ENCODE measurements at regions not wholly inside any gene's neighbourhood (a gene's known extent, or its start where the extent isn't known, plus 50 kb on each side); places are given as distances from the start of the nearest gene placed in this dataset.

- H3K4me3 ChIP-seq (ENCODE audit: low read depth in 1 of 3, low read length in 3 of 3): no peak overlapping the region
- no peak overlapping the region for H3K9ac ChIP-seq (ENCODE audit: low read depth in 1 of 2, low read length in 2 of 2)
- no peaks in the 10 kb centered on the region for H3K27me3 ChIP-seq (ENCODE audit: control insufficient read depth in 4 of 4, insufficient read depth in 4 of 4, low read length in 3 of 4)
- no peak overlapping the region for H3K27ac ChIP-seq (ENCODE audit: low read depth in 1 of 2, low read length in 2 of 2)
- no peaks in the 10 kb centered on the region for H3K4me1 ChIP-seq (ENCODE audit: control insufficient read depth in 4 of 4, insufficient read depth in 4 of 4, low read length in 3 of 4)
- H3K36me3 ChIP-seq (ENCODE audit: control insufficient read depth in 4 of 4, insufficient read depth in 3 of 4, low read depth in 1 of 4, low read length in 3 of 4): no peaks in the 10 kb centered on the region
- TF ChIP-seq RAD21 (IDR thresholded peaks at IDR 0.05) (peak in 1 of 2 donors; percentile 41), REST (IDR thresholded peaks at IDR 0.05) (no peak)
- no peaks in the 10 kb centered on the region for H3K9me3 ChIP-seq (ENCODE audit: control insufficient read depth in 4 of 4, low read length in 3 of 4)
- no peak for DNase-seq (ENCODE audit: low spot score)
Measured at GRCh38 chr4:165700855-165701254, 172.2 kb upstream of the TLL1 start.

- Histone ChIP-seq H3K27me3 (ENCODE audit: control insufficient read depth in 4 of 4, insufficient read depth in 4 of 4, low read length in 3 of 4) (no peaks in the 10 kb centered on the region), H3K9ac (ENCODE audit: low read depth in 1 of 2, low read length in 2 of 2) (no peak overlapping the region), H3K27ac (ENCODE audit: low read depth in 1 of 2, low read length in 2 of 2) (no peak overlapping the region), H3K36me3 (ENCODE audit: control insufficient read depth in 4 of 4, insufficient read depth in 3 of 4, low read depth in 1 of 4, low read length in 3 of 4) (no peaks in the 10 kb centered on the region), H3K9me3 (ENCODE audit: control insufficient read depth in 4 of 4, low read length in 3 of 4) (no peaks in the 10 kb centered on the region), H3K4me3 (ENCODE audit: low read depth in 1 of 3, low read length in 3 of 3) (no peak overlapping the region), H3K4me1 (ENCODE audit: control insufficient read depth in 4 of 4, insufficient read depth in 4 of 4, low read length in 3 of 4) (peaks cover 8 to 30% (median 24%) of the 10 kb centered on the region in 4 donors)
- TF ChIP-seq FOXA1 (IDR thresholded peaks at IDR 0.05): peak; percentile 14
- TF ChIP-seq RAD21 (IDR thresholded peaks at IDR 0.05): no peak
- TF ChIP-seq RXRA (IDR thresholded peaks at IDR 0.05): no peak
- TF ChIP-seq MAX (IDR thresholded peaks at IDR 0.05): no peak
- no peak for TF ChIP-seq ZBTB33 (IDR thresholded peaks at IDR 0.05)
- no peak for TF ChIP-seq NR2F2 (IDR thresholded peaks at IDR 0.05)
- peak; percentile 55 for TF ChIP-seq FOXA2 (IDR thresholded peaks at IDR 0.05)
- TF ChIP-seq SP1 (IDR thresholded peaks at IDR 0.05): no peak
- TF ChIP-seq GABPA (IDR thresholded peaks at IDR 0.05 in 1 of 2, conservative IDR thresholded peaks at IDR 0.05 in 1 of 2): no peak
- no peak for TF ChIP-seq YY1 (IDR thresholded peaks at IDR 0.05)
- TF ChIP-seq EGR1 (IDR thresholded peaks at IDR 0.05; ENCODE audit: low read depth in 2 of 2): no peak
- no peak for TF ChIP-seq TAF1 (conservative IDR thresholded peaks at IDR 0.05)
- TF ChIP-seq HNF4A (conservative IDR thresholded peaks at IDR 0.05): peak; percentile 13 to 27
- no peak for TF ChIP-seq CTCF (IDR thresholded peaks at IDR 0.05; ENCODE audit: low read depth, low read length, missing input control)
- TF ChIP-seq HNF4G (IDR thresholded peaks at IDR 0.05): no peak
- TF ChIP-seq JUND (IDR thresholded peaks at IDR 0.05): no peak
- no peak for TF ChIP-seq ATF3 (IDR thresholded peaks at IDR 0.05)
- no peak for DNase-seq (ENCODE audit: low spot score)
- WGBS: 78% methylated on average over 4 of the region's 4 CpGs
Measured at GRCh38 chr4:165707128-165707527, 165.9 kb upstream of the TLL1 start.
